HepG2 (cell line): ENCODE measurements at regions not wholly inside any gene's neighbourhood (a gene's known extent, or its start where the extent isn't known, plus 50 kb on each side); places are given as distances from the start of the nearest gene placed in this dataset.
"Not testable (repeated sequence)": the region's sequence is repeated elsewhere in the genome, so short reads cannot be mapped to it uniquely, and the experiment has no call there.

ENCODE experiments used
- ATAC-seq: fragments of 200-7000 bp; cut with Tn5 transposase; 3 replicates; pipeline ENCODE4 v1.9.1; 2020; ENCODE audit warnings: mild to moderate bottlenecking, moderate library complexity
- BruUV-seq: library from RNA; stranded (reverse); fragments of 400-500 nt; replicated peaks from 2 replicates; lab custom pipeline; 2021; lab: Mats Ljungman, UMichigan
- CTCF ChIA-PET: fragments of 300-600 bp; formaldehyde crosslinking; extraction: SDS; loops from one replicate; lab custom pipeline; 2021; ENCODE audit warnings: low total read pairs, inconsistent platforms, low intra/inter-chr PET ratio; lab: Yijun Ruan, JAX
- POLR2A ChIA-PET: fragments of 350-600 bp; sonication (Branson Sonifier 250); formaldehyde crosslinking; loops from one replicate; lab custom pipeline; 2020; ENCODE audit warnings: antibody characterized with exemption, inconsistent platforms; lab: Yijun Ruan, JAX
- DNase-seq: peaks from one replicate; pipeline ENCODE4 v3.0.0-alpha.2; 2015; ENCODE audit warnings: low spot score
- FAIRE-seq: peaks from 3 replicates; lab custom pipeline; 2011; peaks lifted over from hg19 to GRCh38; lab: Jason Lieb, UNC
- H2AFZ ChIP-seq: one replicate; pipeline ENCODE4 v1.6.1; 2011; ENCODE audit warnings: low read length, inconsistent platforms
- H3K27ac ChIP-seq: fragments of 300-600 bp; 3 replicates; pipeline ENCODE4 v1.8.0; 2011; ENCODE audit warnings: mixed run types, mild to moderate bottlenecking, mixed read lengths, low read length, inconsistent platforms; ENCODE audit not compliant: insufficient read depth; ENCODE audit errors: extremely low read length
- H3K27me3 ChIP-seq, 2 experiments: fragments of 200-600 bp in 1 of 2; 2 replicates in 1 of 2; 3 replicates in 1 of 2; pipeline versions ENCODE4 v1.6.0 to v1.8.0; 2011; ENCODE audit warnings: low read length in 2 of 2, mild to moderate bottlenecking in 2 of 2, moderate library complexity in 2 of 2, inconsistent platforms in 1 of 2; ENCODE audit not compliant: insufficient read depth in 2 of 2, control insufficient read depth in 1 of 2
- H3K36me3 ChIP-seq, 2 experiments: fragments of 200-600 bp in 1 of 2; replicated peaks in 1 of 2; 2 replicates in 1 of 2; 3 replicates in 1 of 2; pipeline versions ENCODE4 v1.5.1 to v1.8.0; 2011; ENCODE audit warnings: low read length in 2 of 2, inconsistent platforms in 1 of 2; ENCODE audit not compliant: insufficient read depth in 2 of 2, control insufficient read depth in 1 of 2
- H3K4me1 ChIP-seq: 2 replicates; pipeline ENCODE4 v1.5.1; 2012; ENCODE audit warnings: low read length, inconsistent platforms; ENCODE audit not compliant: insufficient read depth
- H3K4me2 ChIP-seq: 2 replicates; pipeline ENCODE4 v1.6.0; 2011; ENCODE audit warnings: low read depth, low read length, inconsistent platforms
- H3K4me3 ChIP-seq, 3 experiments: fragments of 200-600 bp in 1 of 3; sonication (generic), shearing (Covaris generic) in 1 of 3; replicated peaks in 1 of 3; 2 replicates each; pipeline ENCODE4 v1.5.1; 2011 to 2016; ENCODE audit warnings: low read length in 3 of 3, inconsistent platforms in 2 of 3, low read depth in 2 of 3, mild to moderate bottlenecking in 2 of 3, control low read depth in 1 of 3, mixed read lengths in 1 of 3; ENCODE audit not compliant: insufficient read depth in 1 of 3
- H3K79me2 ChIP-seq: one replicate; pipeline ENCODE4 v1.6.1; 2011; ENCODE audit warnings: low read length, inconsistent platforms; ENCODE audit not compliant: insufficient read depth
- H3K9ac ChIP-seq: 2 replicates; pipeline ENCODE4 v1.6.0; 2011; ENCODE audit warnings: mild to moderate bottlenecking, low read depth, low read length, inconsistent platforms; ENCODE audit not compliant: insufficient read depth
- H3K9me3 ChIP-seq: 2 replicates; pipeline ENCODE4 v1.5.1; 2012; ENCODE audit warnings: mild to moderate bottlenecking, low read length
- H4K20me1 ChIP-seq: 2 replicates; pipeline ENCODE4 v1.6.0; 2011; ENCODE audit warnings: inconsistent platforms, mild to moderate bottlenecking, low read length, moderate library complexity; ENCODE audit not compliant: insufficient read depth
- EEA1 ChIP-seq: sonication (generic); formaldehyde crosslinking; IDR thresholded peaks from 2 replicates; pipeline ENCODE4 v1.5.1; 2020; ENCODE audit warnings: mild to moderate bottlenecking, missing genetic modification reagents, borderline replicate concordance
- NR1H2 ChIP-seq: sonication (generic); formaldehyde crosslinking; IDR thresholded peaks from 2 replicates; pipeline ENCODE4 v1.8.1; 2022; ENCODE audit warnings: low read depth, missing genetic modification reagents, borderline replicate concordance
- ZBTB10 ChIP-seq: sonication (generic); formaldehyde crosslinking; IDR thresholded peaks from 2 replicates; pipeline ENCODE4 v1.4.0; 2020; ENCODE audit warnings: missing genetic modification reagents, borderline replicate concordance
- ZNF10 ChIP-seq: sonication (generic); formaldehyde crosslinking; IDR thresholded peaks from 2 replicates; pipeline ENCODE4 v1.4.0; 2020; ENCODE audit warnings: mild to moderate bottlenecking, low read depth, missing genetic modification reagents, borderline replicate concordance
- ZNF44 ChIP-seq: sonication (generic); formaldehyde crosslinking; IDR thresholded peaks from 2 replicates; pipeline ENCODE4 v1.5.1; 2020; ENCODE audit warnings: mild to moderate bottlenecking, missing genetic modification reagents
- WGBS: methylation state at CpG from one replicate; pipeline ENCODE4 v1.1.6; 2017; ENCODE audit warnings: low lambda C conversion rate; 5-methylcytosine and 5-hydroxymethylcytosine counted together
- in situ Hi-C: cut with HindIII; loops from 2 replicates; pipeline ENCODE4 v1.10.0; 2017; ENCODE audit warnings: low pct_unique_long_range_greater_than_20kb; ENCODE audit not compliant: extremely low pct_ligation_motif_present
- intact Hi-C: fragments of 100-400 bp; cut with micrococcal nuclease; formaldehyde crosslinking; loops from one replicate; pipeline ENCODE4 v1.10.0; 2022; ENCODE audit not compliant: unreplicated experiment

DNA sequence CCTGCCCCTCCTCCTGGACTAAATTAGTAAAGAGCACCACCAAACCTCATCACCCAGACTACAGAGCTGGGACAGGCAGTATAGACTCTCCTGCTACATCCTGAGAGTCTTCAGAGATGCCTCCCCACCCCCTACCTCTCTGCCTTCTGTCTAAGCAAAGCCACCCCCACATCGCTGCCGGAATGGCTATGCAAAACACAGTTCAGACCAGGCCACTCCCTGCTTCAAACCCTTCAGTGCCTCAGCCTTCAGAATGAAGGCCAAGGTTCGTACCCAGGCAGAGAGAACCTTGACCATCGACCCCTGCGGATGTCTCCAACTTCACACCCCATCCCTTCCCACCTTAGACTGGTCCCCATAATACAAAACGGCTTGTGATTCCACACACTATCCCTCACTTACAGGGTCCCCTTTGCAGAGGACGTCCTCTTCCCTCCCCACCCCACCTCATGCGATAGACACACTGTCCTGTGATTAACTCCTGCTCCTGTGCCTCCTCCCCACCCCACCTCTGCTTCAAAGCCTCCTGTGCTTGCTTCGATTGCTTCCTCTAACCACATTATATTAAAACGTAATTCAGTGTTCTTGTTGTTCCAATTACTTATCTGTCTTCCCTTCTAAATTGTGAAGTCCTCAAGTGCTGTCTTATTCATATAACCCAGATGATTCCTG, 175.3 kb downstream of the UACA start (continued):
- no peak for TF ChIP-seq ZBTB10 (CRISPR knock-in tag)
- no peak for TF ChIP-seq NR1H2 (CRISPR knock-in tag)
- no peak for TF ChIP-seq EEA1 (CRISPR knock-in tag)
- TF ChIP-seq ZNF44 (CRISPR knock-in tag), result no peak
- no peak for TF ChIP-seq ZNF10 (CRISPR knock-in tag)

- H2AFZ ChIP-seq, H3K36me3 ChIP-seq, FAIRE-seq, in situ Hi-C loops, H3K9me3 ChIP-seq, intact Hi-C loops, H4K20me1 ChIP-seq, CTCF ChIA-PET, H3K9ac ChIP-seq, H3K27me3 ChIP-seq, H3K4me3 ChIP-seq, H3K4me2 ChIP-seq, ATAC-seq, DNase-seq, H3K79me2 ChIP-seq, POLR2A ChIA-PET, H3K27ac ChIP-seq, BruUV-seq: not testable (repeated sequence)
- 94% methylated on average over 13 of the region's 40 CpGs for WGBS
- peaks cover 32% of the 10 kb centered on the region for H3K4me1 ChIP-seq
Measured at GRCh38 chr15:70587012-70587634, 176.2 kb downstream of the UACA start.
